ENCODE measurements at regions not wholly inside any gene's neighbourhood (a gene's known extent, or its start where the extent isn't known, plus 50 kb on each side); places are given as distances from the start of the nearest gene placed in this dataset.

- H3K27me3 Mint-ChIP-seq (ENCODE audit: low read depth): peaks cover 24% of the 10 kb centered on the region
- no peaks in the 10 kb centered on the region for H3K4me1 Mint-ChIP-seq (ENCODE audit: low read depth)
- no peak for ATAC-seq
- no peaks in the 10 kb centered on the region for H3K36me3 Mint-ChIP-seq (ENCODE audit: low read depth)
- no peaks in the 10 kb centered on the region for H3K9me3 Mint-ChIP-seq (ENCODE audit: insufficient read depth)
- POLR2A ChIA-PET: no interaction called here
- H3K27ac Mint-ChIP-seq: no peak overlapping the region
- CTCF ChIA-PET: interaction anchor here (1.2 kb wide), 1 partner anchor 32 kb away, joined by 3 read pairs; no protein-coding TSS in a partner anchor
- H3K4me3 Mint-ChIP-seq: no peak overlapping the region
- DNase-seq: no peak
These were observed 54.3 kb downstream of the FAM241B start for GRCh38 chr10:69684020-69684980.

- no peak overlapping the region for H3K4me3 Mint-ChIP-seq
- ChIA-PET CTCF (interaction anchor here (0.8 to 1.2 kb wide), 2 partner anchors 31 to 169 kb away, joined by 3 read pairs; no protein-coding TSS in a partner anchor), POLR2A (no interaction called here)
- ATAC-seq (no peak), DNase-seq (no peak)
- H3K27ac Mint-ChIP-seq: no peak overlapping the region
- H3K9me3 Mint-ChIP-seq (ENCODE audit: insufficient read depth): no peaks in the 10 kb centered on the region
- peaks cover 19% of the 10 kb centered on the region for H3K27me3 Mint-ChIP-seq (ENCODE audit: low read depth)
- H3K36me3 Mint-ChIP-seq (ENCODE audit: low read depth): no peaks in the 10 kb centered on the region
- H3K4me1 Mint-ChIP-seq (ENCODE audit: low read depth): no peaks in the 10 kb centered on the region
These were observed 54.9 kb downstream of the FAM241B start for GRCh38 chr10:69684981-69685353.

GRCh38 chr10:69685426-69685801 lies 55.4 kb downstream of the FAM241B start:
- Mint-ChIP-seq H3K4me3 (no peak overlapping the region), H3K4me1 (ENCODE audit: low read depth) (no peaks in the 10 kb centered on the region), H3K27ac (no peak overlapping the region), H3K9me3 (ENCODE audit: insufficient read depth) (no peaks in the 10 kb centered on the region), H3K27me3 (ENCODE audit: low read depth) (peaks cover 17% of the 10 kb centered on the region), H3K36me3 (ENCODE audit: low read depth) (no peaks in the 10 kb centered on the region)
- POLR2A ChIA-PET: no interaction called here
- CTCF ChIA-PET: interaction anchor here (0.8 to 1.2 kb wide), 2 partner anchors 31 to 170 kb away, joined by 3 read pairs; no protein-coding TSS in a partner anchor
- DNase-seq: no peak
- no peak for ATAC-seq

DNA sequence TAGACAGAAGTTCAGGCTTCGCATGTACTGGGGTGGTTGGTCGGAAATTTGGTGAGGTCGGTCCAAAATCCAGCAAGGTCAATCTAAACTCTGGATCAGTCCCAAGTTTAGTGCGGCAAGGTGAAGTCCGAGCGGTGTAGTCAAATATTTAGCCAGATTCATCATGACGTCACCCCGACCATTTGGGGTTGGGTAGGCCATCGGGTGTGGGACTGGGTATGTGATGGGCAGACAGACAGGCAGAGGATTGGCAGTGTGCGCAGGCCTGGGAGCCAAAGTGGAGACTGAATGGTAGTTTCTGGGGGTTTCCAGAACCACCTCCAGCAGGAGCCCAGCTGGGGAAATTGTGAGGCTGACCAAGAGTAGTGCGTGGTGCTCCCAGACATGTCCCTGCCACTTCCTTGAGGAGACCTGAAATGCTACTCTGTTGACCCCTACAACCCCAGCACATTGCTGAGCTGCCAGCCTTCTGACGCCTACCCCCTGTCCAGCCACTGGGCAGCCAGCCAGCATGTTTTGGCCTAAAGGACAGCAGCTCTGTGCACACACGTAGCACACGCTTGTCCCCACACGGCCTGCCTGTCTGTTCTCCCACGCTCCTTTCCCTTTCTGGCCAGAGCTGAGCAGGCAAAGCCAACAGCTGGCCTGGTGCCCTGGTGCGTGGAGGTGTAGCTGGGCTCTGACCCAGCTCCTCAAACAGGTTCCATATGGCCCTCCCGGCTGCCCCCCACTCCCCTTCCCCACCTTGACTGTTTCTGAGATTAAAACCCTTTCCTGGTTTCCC lies 55.9 kb downstream of the FAM241B start:
- no peak for ATAC-seq
- H3K4me1 Mint-ChIP-seq (ENCODE audit: low read depth): no peaks in the 10 kb centered on the region
- H3K9me3 Mint-ChIP-seq (ENCODE audit: insufficient read depth): no peaks in the 10 kb centered on the region
- ChIA-PET CTCF (interaction anchor here (0.8 to 1.2 kb wide), 2 partner anchors 30 to 171 kb away, joined by 3 read pairs; no protein-coding TSS in a partner anchor), POLR2A (no interaction called here)
- H3K27me3 Mint-ChIP-seq (ENCODE audit: low read depth): peaks cover 17% of the 10 kb centered on the region
- H3K36me3 Mint-ChIP-seq (ENCODE audit: low read depth): no peaks in the 10 kb centered on the region
- no peak for DNase-seq
- H3K27ac Mint-ChIP-seq: no peak overlapping the region
- no peak overlapping the region for H3K4me3 Mint-ChIP-seq

GRCh38 chr10:69686866-69687265 lies 56.8 kb downstream of the FAM241B start:
- CTCF ChIA-PET: no interaction called here
- no peaks in the 10 kb centered on the region for H3K9me3 Mint-ChIP-seq (ENCODE audit: insufficient read depth)
- no peak for ATAC-seq

GRCh38 chr10:69687426-69687825 lies 57.4 kb downstream of the FAM241B start:
- H3K4me3 Mint-ChIP-seq: no peak overlapping the region
- H3K36me3 Mint-ChIP-seq (ENCODE audit: low read depth): no peaks in the 10 kb centered on the region
- H3K27ac Mint-ChIP-seq: no peak overlapping the region
- ATAC-seq: no peak
- no peaks in the 10 kb centered on the region for H3K9me3 Mint-ChIP-seq (ENCODE audit: insufficient read depth)
- peaks cover 11% of the 10 kb centered on the region for H3K27me3 Mint-ChIP-seq (ENCODE audit: low read depth)
- CTCF ChIA-PET: no interaction called here
- POLR2A ChIA-PET: no interaction called here
- DNase-seq: no peak
- no peaks in the 10 kb centered on the region for H3K4me1 Mint-ChIP-seq (ENCODE audit: low read depth)

More at GRCh38 chr10:69686866-69687265, 56.8 kb downstream of the FAM241B start:
- Mint-ChIP-seq H3K36me3 (ENCODE audit: low read depth) (no peaks in the 10 kb centered on the region), H3K27me3 (ENCODE audit: low read depth) (peaks cover 16% of the 10 kb centered on the region), H3K27ac (no peak overlapping the region), H3K4me3 (no peak overlapping the region), H3K4me1 (ENCODE audit: low read depth) (no peaks in the 10 kb centered on the region)
- DNase-seq: no peak
- POLR2A ChIA-PET: no interaction called here

DNA sequence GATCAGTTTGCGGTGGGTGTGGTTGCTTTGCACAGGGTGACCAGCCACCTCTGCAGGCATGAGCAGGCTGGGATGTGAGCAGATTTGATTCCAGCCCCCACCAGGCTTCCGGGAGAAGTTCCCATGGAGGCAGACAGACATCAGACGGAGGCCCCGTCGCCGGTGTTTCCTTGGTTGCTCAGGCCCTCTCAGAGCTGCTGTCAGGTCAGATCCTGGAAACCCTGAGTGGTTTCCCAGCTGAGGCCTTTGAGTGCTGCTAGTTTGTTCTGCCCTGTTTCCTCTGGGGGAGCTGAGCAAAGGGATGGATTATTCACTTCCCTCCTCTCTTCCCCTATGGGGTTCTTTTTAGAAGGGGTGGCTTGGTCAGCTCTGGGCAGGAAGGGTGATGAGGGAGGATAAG lies 62.2 kb downstream of the FAM241B start:
- Mint-ChIP-seq H3K4me1 (ENCODE audit: low read depth) (no peaks in the 10 kb centered on the region), H3K27me3 (ENCODE audit: low read depth) (peaks cover 7% of the 10 kb centered on the region), H3K27ac (no peak overlapping the region), H3K9me3 (ENCODE audit: insufficient read depth) (no peaks in the 10 kb centered on the region), H3K36me3 (ENCODE audit: low read depth) (no peaks in the 10 kb centered on the region), H3K4me3 (no peak overlapping the region)
- ChIA-PET CTCF (no interaction called here), POLR2A (no interaction called here)
- ATAC-seq: no peak
- DNase-seq: no peak

GRCh38 chr10:69692891-69693290 lies 62.8 kb downstream of the FAM241B start:
- Mint-ChIP-seq H3K27me3 (ENCODE audit: low read depth) (peaks cover 7% of the 10 kb centered on the region), H3K36me3 (ENCODE audit: low read depth) (no peaks in the 10 kb centered on the region), H3K9me3 (ENCODE audit: insufficient read depth) (no peaks in the 10 kb centered on the region), H3K4me3 (no peak overlapping the region), H3K27ac (no peak overlapping the region), H3K4me1 (ENCODE audit: low read depth) (no peaks in the 10 kb centered on the region)
- CTCF ChIA-PET: no interaction called here
- DNase-seq (no peak), ATAC-seq (no peak)
- POLR2A ChIA-PET: no interaction called here

DNA sequence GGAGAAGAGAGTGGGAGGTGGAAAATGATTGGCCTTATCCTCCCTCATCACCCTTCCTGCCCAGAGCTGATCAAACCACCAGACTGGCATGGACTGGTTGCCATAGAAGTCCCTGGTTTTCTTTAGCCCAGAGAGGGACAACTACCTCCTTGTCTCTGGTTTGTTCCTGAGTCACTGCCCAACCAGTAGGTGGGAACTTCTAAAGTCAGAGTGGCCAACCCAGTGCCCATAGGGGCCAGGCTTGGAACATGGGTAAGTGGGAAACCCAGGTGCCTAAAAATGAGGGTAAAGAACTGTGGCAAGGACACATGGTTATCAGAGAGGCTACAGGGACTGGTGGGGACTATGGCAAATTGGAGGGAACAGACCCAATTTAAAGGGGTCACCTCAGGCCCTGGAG lies 63.8 kb downstream of the FAM241B start:
- no peaks in the 10 kb centered on the region for H3K9me3 Mint-ChIP-seq (ENCODE audit: insufficient read depth)
- CTCF ChIA-PET: no interaction called here
- no peaks in the 10 kb centered on the region for H3K36me3 Mint-ChIP-seq (ENCODE audit: low read depth)
- no peaks in the 10 kb centered on the region for H3K4me1 Mint-ChIP-seq (ENCODE audit: low read depth)
- DNase-seq (no peak), ATAC-seq (no peak)
- no peak overlapping the region for H3K4me3 Mint-ChIP-seq
- POLR2A ChIA-PET: no interaction called here
- H3K27me3 Mint-ChIP-seq (ENCODE audit: low read depth): peaks cover 9% of the 10 kb centered on the region
- H3K27ac Mint-ChIP-seq: no peak overlapping the region

DNA sequence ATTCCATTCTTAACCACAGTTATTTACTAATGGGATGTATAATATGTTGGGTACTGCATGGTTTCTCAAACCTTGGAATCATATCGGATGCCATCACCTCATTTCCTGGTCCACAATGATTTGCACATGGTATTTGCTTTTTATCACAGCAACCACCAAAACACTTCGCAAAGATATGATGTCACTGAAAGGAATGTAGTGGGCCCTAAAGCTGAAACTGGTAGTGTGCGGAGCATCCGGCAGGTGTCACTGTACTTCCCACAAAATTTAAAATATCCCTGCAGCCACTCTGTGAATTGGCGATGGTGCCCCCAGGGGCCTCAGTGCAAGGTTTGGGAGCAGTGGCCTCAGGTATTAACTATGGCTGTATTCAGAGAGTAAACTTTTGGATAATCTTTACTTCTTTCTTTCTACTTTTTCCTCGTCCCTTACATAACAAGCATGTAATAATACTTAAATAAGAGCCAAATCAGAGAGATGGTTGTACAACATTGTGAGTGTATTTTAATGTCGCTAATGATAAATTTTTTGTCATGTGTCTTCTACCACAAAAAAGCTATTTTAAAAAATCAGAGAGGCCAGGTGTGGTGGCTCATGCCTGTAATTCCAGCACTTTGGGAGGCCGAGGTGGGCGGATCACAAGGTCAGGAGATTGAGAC lies 66.2 kb downstream of the FAM241B start:
- Mint-ChIP-seq H3K9me3 (ENCODE audit: insufficient read depth) (no peaks in the 10 kb centered on the region), H3K27ac (no peak overlapping the region), H3K4me1 (ENCODE audit: low read depth) (no peaks in the 10 kb centered on the region), H3K27me3 (ENCODE audit: low read depth) (peaks cover 12% of the 10 kb centered on the region), H3K36me3 (ENCODE audit: low read depth) (no peaks in the 10 kb centered on the region), H3K4me3 (no peak overlapping the region)
- CTCF ChIA-PET: interaction anchor here (0.6 to 2.2 kb wide), 5 partner anchors 20 to 694 kb away, joined by 3 to 6 read pairs (median 3); no protein-coding TSS in a partner anchor
- ATAC-seq (peak; percentile 65), DNase-seq (peak; percentile 40)
- POLR2A ChIA-PET: no interaction called here

GRCh38 chr10:69697006-69697405 lies 67.0 kb downstream of the FAM241B start:
- no peaks in the 10 kb centered on the region for H3K9me3 Mint-ChIP-seq (ENCODE audit: insufficient read depth)
- no peak overlapping the region for H3K27ac Mint-ChIP-seq
- no peaks in the 10 kb centered on the region for H3K4me1 Mint-ChIP-seq (ENCODE audit: low read depth)
- ATAC-seq (no peak), DNase-seq (no peak)
- ChIA-PET POLR2A (no interaction called here), CTCF (interaction anchor here (0.6 to 2.2 kb wide), 3 partner anchors 19 to 104 kb away, joined by 3 to 6 read pairs (median 3); no protein-coding TSS in a partner anchor)
- H3K27me3 Mint-ChIP-seq (ENCODE audit: low read depth): peaks cover 16% of the 10 kb centered on the region
- no peak overlapping the region for H3K4me3 Mint-ChIP-seq
- no peaks in the 10 kb centered on the region for H3K36me3 Mint-ChIP-seq (ENCODE audit: low read depth)

DNA sequence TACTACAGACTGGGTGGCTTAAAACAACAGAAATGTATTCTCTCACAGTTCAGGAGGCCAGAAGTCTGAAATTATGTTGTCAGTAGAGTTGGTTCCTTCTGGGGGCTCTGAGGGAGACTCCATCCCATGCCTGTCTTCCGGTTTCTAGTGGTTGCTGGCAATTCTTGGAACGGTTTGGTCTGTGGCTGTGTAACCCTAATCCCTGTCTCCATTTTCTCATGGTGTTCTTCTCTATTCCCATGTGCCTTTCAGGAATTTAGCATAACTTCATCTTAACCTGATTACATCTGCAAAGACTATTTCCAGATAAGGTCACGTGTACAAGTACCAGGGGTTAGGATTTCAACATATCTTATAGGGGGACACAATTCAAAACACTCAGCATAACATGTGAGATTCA lies 73.2 kb downstream of the FAM241B start:
- no peak for ATAC-seq
- no peaks in the 10 kb centered on the region for H3K4me1 Mint-ChIP-seq (ENCODE audit: low read depth)
- no peaks in the 10 kb centered on the region for H3K9me3 Mint-ChIP-seq (ENCODE audit: insufficient read depth)
- H3K4me3 Mint-ChIP-seq: no peak overlapping the region
- no peak for DNase-seq
- H3K27me3 Mint-ChIP-seq (ENCODE audit: low read depth): peaks cover 51% of the 10 kb centered on the region
- ChIA-PET POLR2A (no interaction called here), CTCF (no interaction called here)
- no peak overlapping the region for H3K27ac Mint-ChIP-seq
- no peaks in the 10 kb centered on the region for H3K36me3 Mint-ChIP-seq (ENCODE audit: low read depth)

Data from activated CD8-positive, alpha-beta T cell treated with anti-CD3 and anti-CD28 coated beads, Interleukin-2, amount 10 ng/mL, durations not matched to agents 7 days and 5 days (primary cell).